K562 (cell line): ENCODE measurements at regions not wholly inside any gene's neighbourhood (a gene's known extent, or its start where the extent isn't known, plus 50 kb on each side); places are given as distances from the start of the nearest gene placed in this dataset.

Experiments
- BHLHE40 ChIP-seq: IDR thresholded peaks from 2 replicates; pipeline ENCODE4 v1.6.1; 2011; ENCODE audit warnings: low read length, improper control_type of control experiment
- C11orf30 ChIP-seq: fragments of 450-650 bp; IDR thresholded peaks from 2 replicates; pipeline ENCODE4 v1.6.1; 2016; ENCODE audit warnings: low read depth, mild to moderate bottlenecking
- COPS2 ChIP-seq: fragments of 450-650 bp; conservative IDR thresholded peaks from 2 replicates; pipeline ENCODE4 v1.6.1; 2016; ENCODE audit warnings: mild to moderate bottlenecking, moderate library complexity
- CREM ChIP-seq: IDR thresholded peaks from 2 replicates; pipeline ENCODE4 v1.6.1; 2014; ENCODE audit warnings: antibody characterized with exemption, low read depth
- HBP1 ChIP-seq: fragments of 450-650 bp; formaldehyde crosslinking; IDR thresholded peaks from 2 replicates; pipeline ENCODE4 v1.4.0; 2022; ENCODE audit warnings: missing genetic modification characterization
- LEF1 ChIP-seq: fragments of 450-650 bp; IDR thresholded peaks from 2 replicates; pipeline ENCODE4 v1.6.1; 2016; ENCODE audit warnings: mild to moderate bottlenecking
- MAX ChIP-seq: sonication (generic); formaldehyde crosslinking; IDR thresholded peaks from 2 replicates; pipeline ENCODE4 v1.9.0; 2022; ENCODE audit warnings: mild to moderate bottlenecking, missing genetic modification reagents
- NFXL1 ChIP-seq: fragments of 450-650 bp; formaldehyde crosslinking; IDR thresholded peaks from 2 replicates; pipeline ENCODE4 v1.4.0; 2021; ENCODE audit warnings: mild to moderate bottlenecking
- POLR2H ChIP-seq: IDR thresholded peaks from 2 replicates; pipeline ENCODE4 v1.6.1; 2016; ENCODE audit warnings: missing genetic modification characterization, low read depth, mild to moderate bottlenecking, control low read depth, missing compliant biosample characterization, moderate library complexity
- RBM34 ChIP-seq: fragments of 200-400 bp; formaldehyde crosslinking; IDR thresholded peaks from 2 replicates; pipeline ENCODE4 v1.6.1; 2018; ENCODE audit warnings: low read length, borderline replicate concordance; ENCODE audit not compliant: insufficient read depth
- RHOXF2B ChIP-seq: fragments of 250-450 bp; sonication (Bioruptor Pico); conservative IDR thresholded peaks from 2 replicates; pipeline ENCODE4 v1.5.1; 2021
- SMARCA4 ChIP-seq: fragments of 450-650 bp; IDR thresholded peaks from 2 replicates; pipeline ENCODE4 v1.6.1; 2016
- SNRNP70 ChIP-seq: fragments of 200-400 bp; formaldehyde crosslinking; optimal IDR thresholded peaks from 2 replicates; pipeline ENCODE3; 2017; ENCODE audit warnings: low read depth, low read length
- TAF7 ChIP-seq: fragments of 450-650 bp; IDR thresholded peaks from 2 replicates; pipeline ENCODE4 v1.6.1; 2016; ENCODE audit warnings: missing genetic modification characterization, missing compliant biosample characterization
- ZNF174 ChIP-seq: fragments of 250-450 bp; sonication (Bioruptor Pico); IDR thresholded peaks from 2 replicates; pipeline ENCODE4 v1.4.0; 2020; ENCODE audit warnings: mild to moderate bottlenecking
- ZNF277 ChIP-seq: fragments of 250-450 bp; sonication (Bioruptor Pico); IDR thresholded peaks from 2 replicates; pipeline ENCODE4 v1.8.0; 2022; ENCODE audit warnings: inconsistent platforms, mild to moderate bottlenecking, moderate library complexity, borderline replicate concordance
- ZNF707 ChIP-seq: fragments of 250-450 bp; sonication (Bioruptor Pico); conservative IDR thresholded peaks from 2 replicates; pipeline ENCODE4 v1.8.0; 2022; ENCODE audit warnings: inconsistent platforms, mild to moderate bottlenecking, moderate library complexity
- TF ChIP-seq, protein P1 (sequence below): fragments of 450-650 bp; IDR thresholded peaks from 2 replicates; pipeline ENCODE4 v1.6.1; 2016; ENCODE audit warnings: low read depth
- TF ChIP-seq, protein P2 (sequence below): fragments of 450-650 bp; formaldehyde crosslinking; IDR thresholded peaks from 2 replicates; pipeline ENCODE4 v1.4.0; 2020; ENCODE audit warnings: mild to moderate bottlenecking, moderate library complexity

GRCh38 chr7:106814887-106815286 lies 50.2 kb upstream of the PIK3CG start (continued):
- no peak for TF ChIP-seq ZNF277 (CRISPR knock-in tag)
- TF ChIP-seq RHOXF2B (CRISPR knock-in tag) = no peak
- no peak; the same call in 1 of the 2 replicates for TF ChIP-seq CREM
- TF ChIP-seq ZNF174 = no peak
- TF ChIP-seq BHLHE40 = peak; percentile 27; the same call in 1 of the 2 replicates
- no peak for TF ChIP-seq SMARCA4
- TF ChIP-seq TAF7 (tag) = no peak
- TF ChIP-seq, protein P1, sequence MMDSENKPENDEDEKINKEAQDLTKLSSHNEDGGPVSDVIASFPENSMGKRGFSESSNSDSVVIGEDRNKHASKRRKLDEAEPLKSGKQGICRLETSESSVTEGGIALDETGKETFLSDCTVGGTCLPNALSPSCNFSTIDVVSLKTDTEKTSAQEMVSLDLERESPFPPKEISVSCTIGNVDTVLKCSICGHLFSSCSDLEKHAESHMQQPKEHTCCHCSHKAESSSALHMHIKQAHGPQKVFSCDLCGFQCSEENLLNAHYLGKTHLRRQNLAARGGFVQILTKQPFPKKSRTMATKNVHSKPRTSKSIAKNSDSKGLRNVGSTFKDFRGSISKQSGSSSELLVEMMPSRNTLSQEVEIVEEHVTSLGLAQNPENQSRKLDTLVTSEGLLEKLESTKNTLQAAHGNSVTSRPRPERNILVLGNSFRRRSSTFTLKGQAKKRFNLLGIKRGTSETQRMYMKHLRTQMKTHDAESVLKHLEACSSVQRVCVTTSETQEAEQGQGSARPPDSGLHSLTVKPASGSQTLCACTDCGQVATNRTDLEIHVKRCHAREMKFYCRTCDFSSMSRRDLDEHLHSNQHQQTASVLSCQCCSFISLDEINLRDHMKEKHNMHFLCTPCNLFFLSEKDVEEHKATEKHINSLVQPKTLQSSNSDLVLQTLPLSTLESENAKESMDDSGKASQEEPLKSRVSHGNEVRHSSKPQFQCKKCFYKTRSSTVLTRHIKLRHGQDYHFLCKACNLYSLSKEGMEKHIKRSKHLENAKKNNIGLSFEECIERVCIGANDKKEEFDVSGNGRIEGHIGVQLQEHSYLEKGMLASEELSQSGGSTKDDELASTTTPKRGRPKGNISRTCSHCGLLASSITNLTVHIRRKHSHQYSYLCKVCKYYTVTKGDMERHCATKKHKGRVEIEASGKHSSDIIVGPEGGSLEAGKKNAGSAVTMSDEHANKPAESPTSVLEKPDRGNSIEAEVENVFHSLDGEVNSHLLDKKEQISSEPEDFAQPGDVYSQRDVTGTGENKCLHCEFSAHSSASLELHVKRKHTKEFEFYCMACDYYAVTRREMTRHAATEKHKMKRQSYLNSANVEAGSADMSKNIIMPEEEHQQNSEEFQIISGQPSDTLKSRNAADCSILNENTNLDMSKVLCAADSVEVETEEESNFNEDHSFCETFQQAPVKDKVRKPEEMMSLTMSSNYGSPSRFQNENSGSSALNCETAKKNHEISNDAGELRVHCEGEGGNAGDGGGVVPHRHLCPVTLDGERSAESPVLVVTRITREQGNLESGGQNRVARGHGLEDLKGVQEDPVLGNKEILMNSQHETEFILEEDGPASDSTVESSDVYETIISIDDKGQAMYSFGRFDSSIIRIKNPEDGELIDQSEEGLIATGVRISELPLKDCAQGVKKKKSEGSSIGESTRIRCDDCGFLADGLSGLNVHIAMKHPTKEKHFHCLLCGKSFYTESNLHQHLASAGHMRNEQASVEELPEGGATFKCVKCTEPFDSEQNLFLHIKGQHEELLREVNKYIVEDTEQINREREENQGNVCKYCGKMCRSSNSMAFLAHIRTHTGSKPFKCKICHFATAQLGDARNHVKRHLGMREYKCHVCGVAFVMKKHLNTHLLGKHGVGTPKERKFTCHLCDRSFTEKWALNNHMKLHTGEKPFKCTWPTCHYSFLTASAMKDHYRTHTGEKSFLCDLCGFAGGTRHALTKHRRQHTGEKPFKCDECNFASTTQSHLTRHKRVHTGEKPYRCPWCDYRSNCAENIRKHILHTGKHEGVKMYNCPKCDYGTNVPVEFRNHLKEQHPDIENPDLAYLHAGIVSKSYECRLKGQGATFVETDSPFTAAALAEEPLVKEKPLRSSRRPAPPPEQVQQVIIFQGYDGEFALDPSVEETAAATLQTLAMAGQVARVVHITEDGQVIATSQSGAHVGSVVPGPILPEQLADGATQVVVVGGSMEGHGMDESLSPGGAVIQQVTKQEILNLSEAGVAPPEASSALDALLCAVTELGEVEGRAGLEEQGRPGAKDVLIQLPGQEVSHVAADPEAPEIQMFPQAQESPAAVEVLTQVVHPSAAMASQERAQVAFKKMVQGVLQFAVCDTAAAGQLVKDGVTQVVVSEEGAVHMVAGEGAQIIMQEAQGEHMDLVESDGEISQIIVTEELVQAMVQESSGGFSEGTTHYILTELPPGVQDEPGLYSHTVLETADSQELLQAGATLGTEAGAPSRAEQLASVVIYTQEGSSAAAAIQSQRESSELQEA = no peak
- peak; percentile 60; the same call in 1 of the 2 replicates for TF ChIP-seq POLR2H
- TF ChIP-seq, protein P2, sequence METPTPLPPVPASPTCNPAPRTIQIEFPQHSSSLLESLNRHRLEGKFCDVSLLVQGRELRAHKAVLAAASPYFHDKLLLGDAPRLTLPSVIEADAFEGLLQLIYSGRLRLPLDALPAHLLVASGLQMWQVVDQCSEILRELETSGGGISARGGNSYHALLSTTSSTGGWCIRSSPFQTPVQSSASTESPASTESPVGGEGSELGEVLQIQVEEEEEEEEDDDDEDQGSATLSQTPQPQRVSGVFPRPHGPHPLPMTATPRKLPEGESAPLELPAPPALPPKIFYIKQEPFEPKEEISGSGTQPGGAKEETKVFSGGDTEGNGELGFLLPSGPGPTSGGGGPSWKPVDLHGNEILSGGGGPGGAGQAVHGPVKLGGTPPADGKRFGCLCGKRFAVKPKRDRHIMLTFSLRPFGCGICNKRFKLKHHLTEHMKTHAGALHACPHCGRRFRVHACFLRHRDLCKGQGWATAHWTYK (CRISPR knock-in tag) = no peak
- no peak for TF ChIP-seq RBM34
- TF ChIP-seq NFXL1 (CRISPR knock-in tag) = peak; percentile 75; the same call in 1 of the 2 replicates
- TF ChIP-seq MAX (CRISPR knock-in tag) = no peak
- no peak for TF ChIP-seq LEF1
- TF ChIP-seq C11orf30 = no peak
- TF ChIP-seq HBP1 = peak; percentile 93
- no peak for TF ChIP-seq SNRNP70
- 0 out of 2 replicates have a peak, but pooled peaks have one; percentile 19 for TF ChIP-seq ZNF707
- no peak for TF ChIP-seq COPS2
